ENCODE measurements at regions not wholly inside any gene's neighbourhood (a gene's known extent, or its start where the extent isn't known, plus 50 kb on each side); places are given as distances from the start of the nearest gene placed in this dataset.

DNA sequence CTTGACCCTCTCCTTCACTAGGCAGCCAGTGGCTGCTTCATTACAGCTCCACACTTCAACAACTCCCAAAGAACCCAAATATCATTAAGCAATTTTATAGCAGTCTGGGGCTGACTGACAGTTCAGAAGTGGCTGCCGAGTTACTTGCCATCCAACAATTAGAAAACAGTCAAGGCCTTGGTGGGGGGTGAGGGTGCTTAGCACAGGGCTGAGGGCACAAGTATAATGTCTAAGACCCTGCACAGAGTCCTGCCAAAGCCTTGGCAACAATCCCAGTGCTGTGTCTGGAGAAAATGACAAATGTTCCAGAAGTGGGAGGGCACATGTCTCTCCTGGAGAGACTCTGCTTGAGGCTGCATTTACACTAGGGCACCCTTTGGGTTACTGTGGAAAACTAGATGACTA is 71.1 kb downstream of the CXCL12 start (continued):
- TF ChIP-seq, protein P1, sequence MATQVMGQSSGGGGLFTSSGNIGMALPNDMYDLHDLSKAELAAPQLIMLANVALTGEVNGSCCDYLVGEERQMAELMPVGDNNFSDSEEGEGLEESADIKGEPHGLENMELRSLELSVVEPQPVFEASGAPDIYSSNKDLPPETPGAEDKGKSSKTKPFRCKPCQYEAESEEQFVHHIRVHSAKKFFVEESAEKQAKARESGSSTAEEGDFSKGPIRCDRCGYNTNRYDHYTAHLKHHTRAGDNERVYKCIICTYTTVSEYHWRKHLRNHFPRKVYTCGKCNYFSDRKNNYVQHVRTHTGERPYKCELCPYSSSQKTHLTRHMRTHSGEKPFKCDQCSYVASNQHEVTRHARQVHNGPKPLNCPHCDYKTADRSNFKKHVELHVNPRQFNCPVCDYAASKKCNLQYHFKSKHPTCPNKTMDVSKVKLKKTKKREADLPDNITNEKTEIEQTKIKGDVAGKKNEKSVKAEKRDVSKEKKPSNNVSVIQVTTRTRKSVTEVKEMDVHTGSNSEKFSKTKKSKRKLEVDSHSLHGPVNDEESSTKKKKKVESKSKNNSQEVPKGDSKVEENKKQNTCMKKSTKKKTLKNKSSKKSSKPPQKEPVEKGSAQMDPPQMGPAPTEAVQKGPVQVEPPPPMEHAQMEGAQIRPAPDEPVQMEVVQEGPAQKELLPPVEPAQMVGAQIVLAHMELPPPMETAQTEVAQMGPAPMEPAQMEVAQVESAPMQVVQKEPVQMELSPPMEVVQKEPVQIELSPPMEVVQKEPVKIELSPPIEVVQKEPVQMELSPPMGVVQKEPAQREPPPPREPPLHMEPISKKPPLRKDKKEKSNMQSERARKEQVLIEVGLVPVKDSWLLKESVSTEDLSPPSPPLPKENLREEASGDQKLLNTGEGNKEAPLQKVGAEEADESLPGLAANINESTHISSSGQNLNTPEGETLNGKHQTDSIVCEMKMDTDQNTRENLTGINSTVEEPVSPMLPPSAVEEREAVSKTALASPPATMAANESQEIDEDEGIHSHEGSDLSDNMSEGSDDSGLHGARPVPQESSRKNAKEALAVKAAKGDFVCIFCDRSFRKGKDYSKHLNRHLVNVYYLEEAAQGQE (IDR thresholded peaks at IDR 0.05; ENCODE audit: low read depth, low read length) = no peak

DNA sequence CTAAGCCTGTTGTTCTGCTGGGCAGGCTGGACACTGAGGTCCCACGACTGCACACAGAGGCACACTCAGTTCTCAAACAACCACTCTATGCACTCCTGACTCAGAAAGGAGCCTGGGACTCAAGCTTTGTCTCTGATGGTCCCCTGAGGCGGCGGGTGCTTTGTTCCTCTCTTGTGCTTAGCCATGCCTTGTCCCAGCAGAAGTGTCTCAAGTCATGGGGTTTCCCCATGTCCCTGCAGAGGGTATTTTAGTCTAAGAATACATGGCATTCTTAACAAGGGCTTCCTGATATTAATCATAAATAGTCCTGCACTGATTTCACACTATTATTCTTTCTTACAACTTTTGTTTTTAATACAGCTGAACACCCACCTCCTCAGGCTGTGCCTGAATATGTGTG is 72.5 kb downstream of the CXCL12 start:
- H3K36me3 ChIP-seq (replicated peaks in 1 of 2; ENCODE audit: control insufficient read depth in 1 of 2, insufficient read depth in 2 of 2, low read length in 1 of 2) = no peaks in the 10 kb centered on the region
- CTCF ChIA-PET = interaction anchor here (0.8 to 7.9 kb wide), 7 partner anchors 11 to 645 kb away, joined by 3 to 97 read pairs (median 13); no protein-coding TSS in a partner anchor

More for the DNA sequence above, 72.5 kb downstream of the CXCL12 start:
- no peaks in the 10 kb centered on the region for H3F3A ChIP-seq (replicated peaks; ENCODE audit: insufficient read depth)
- H3K4me1 ChIP-seq (ENCODE audit: control insufficient read depth in 1 of 2, insufficient read depth in 2 of 2, low read depth in 1 of 2, low read length in 1 of 2) = peaks cover 0 to 30% of the 10 kb centered on the region in 2 experiments; a peak in 1 of 4 replicates
- no peaks in the 10 kb centered on the region for H3K27me3 ChIP-seq (ENCODE audit: insufficient read depth)
- H3K4me3 ChIP-seq (ENCODE audit: low read depth in 2 of 2, low read length in 1 of 2) = no peak overlapping the region
- TF ChIP-seq TAF1 (IDR thresholded peaks at IDR 0.05; ENCODE audit: borderline replicate concordance, low read depth, low read length) = no peak
- TF ChIP-seq FOXM1 (IDR thresholded peaks at IDR 0.05; ENCODE audit: low read depth) = no peak
- no peak for TF ChIP-seq NRF1 (IDR thresholded peaks at IDR 0.05; ENCODE audit: low read depth, low read length)
- TF ChIP-seq, protein P2, sequence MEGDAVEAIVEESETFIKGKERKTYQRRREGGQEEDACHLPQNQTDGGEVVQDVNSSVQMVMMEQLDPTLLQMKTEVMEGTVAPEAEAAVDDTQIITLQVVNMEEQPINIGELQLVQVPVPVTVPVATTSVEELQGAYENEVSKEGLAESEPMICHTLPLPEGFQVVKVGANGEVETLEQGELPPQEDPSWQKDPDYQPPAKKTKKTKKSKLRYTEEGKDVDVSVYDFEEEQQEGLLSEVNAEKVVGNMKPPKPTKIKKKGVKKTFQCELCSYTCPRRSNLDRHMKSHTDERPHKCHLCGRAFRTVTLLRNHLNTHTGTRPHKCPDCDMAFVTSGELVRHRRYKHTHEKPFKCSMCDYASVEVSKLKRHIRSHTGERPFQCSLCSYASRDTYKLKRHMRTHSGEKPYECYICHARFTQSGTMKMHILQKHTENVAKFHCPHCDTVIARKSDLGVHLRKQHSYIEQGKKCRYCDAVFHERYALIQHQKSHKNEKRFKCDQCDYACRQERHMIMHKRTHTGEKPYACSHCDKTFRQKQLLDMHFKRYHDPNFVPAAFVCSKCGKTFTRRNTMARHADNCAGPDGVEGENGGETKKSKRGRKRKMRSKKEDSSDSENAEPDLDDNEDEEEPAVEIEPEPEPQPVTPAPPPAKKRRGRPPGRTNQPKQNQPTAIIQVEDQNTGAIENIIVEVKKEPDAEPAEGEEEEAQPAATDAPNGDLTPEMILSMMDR (IDR thresholded peaks at IDR 0.05) = no peak
- TF ChIP-seq, protein P3, sequence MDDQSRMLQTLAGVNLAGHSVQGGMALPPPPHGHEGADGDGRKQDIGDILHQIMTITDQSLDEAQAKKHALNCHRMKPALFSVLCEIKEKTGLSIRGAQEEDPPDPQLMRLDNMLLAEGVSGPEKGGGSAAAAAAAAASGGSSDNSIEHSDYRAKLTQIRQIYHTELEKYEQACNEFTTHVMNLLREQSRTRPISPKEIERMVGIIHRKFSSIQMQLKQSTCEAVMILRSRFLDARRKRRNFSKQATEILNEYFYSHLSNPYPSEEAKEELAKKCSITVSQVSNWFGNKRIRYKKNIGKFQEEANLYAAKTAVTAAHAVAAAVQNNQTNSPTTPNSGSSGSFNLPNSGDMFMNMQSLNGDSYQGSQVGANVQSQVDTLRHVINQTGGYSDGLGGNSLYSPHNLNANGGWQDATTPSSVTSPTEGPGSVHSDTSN (IDR thresholded peaks at IDR 0.05) = no peak
- TF ChIP-seq SMC3 (IDR thresholded peaks at IDR 0.05; ENCODE audit: low read depth, low read length) = no peak
- TF ChIP-seq ELF1 (IDR thresholded peaks at IDR 0.05) = no peak
- TF ChIP-seq MEF2A (IDR thresholded peaks at IDR 0.05; ENCODE audit: borderline replicate concordance, low read depth) = no peak
- TF ChIP-seq RAD21 (IDR thresholded peaks at IDR 0.05; ENCODE audit: low read length) = no peak
- no peak for TF ChIP-seq NFIC (IDR thresholded peaks at IDR 0.05; ENCODE audit: borderline replicate concordance)
- TF ChIP-seq, protein P4, sequence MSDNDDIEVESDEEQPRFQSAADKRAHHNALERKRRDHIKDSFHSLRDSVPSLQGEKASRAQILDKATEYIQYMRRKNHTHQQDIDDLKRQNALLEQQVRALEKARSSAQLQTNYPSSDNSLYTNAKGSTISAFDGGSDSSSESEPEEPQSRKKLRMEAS (IDR thresholded peaks at IDR 0.05; ENCODE audit: low read depth) = no peak
- POLR2A ChIA-PET = no interaction called here
- H3K4me2 ChIP-seq = no peak overlapping the region
- H3K9ac ChIP-seq = no peak overlapping the region
- no peaks in the 10 kb centered on the region for H3K79me2 ChIP-seq (ENCODE audit: insufficient read depth)
- H4K20me1 ChIP-seq (ENCODE audit: insufficient read depth) = no peaks in the 10 kb centered on the region
- no peak for DNase-seq
- H2AFZ ChIP-seq (ENCODE audit: low read depth) = no peak overlapping the region
- no peaks in the 10 kb centered on the region for H3K9me3 ChIP-seq
- whole genome bisulfite sequencing (ENCODE audit: low lambda C conversion rate) = 42% methylated on average over 3 of the region's 3 CpGs
- no peaks in the 10 kb centered on the region for H3K9me2 ChIP-seq
- no peak overlapping the region for H3K27ac ChIP-seq (ENCODE audit: low read depth in 2 of 2, low read length in 1 of 2)
